ENCODE measurements at regions not wholly inside any gene's neighbourhood (a gene's known extent, or its start where the extent isn't known, plus 50 kb on each side); places are given as distances from the start of the nearest gene placed in this dataset.

- Mint-ChIP-seq H3K4me1 (ENCODE audit: low read depth) (no peaks in the 10 kb centered on the region), H3K27me3 (no peaks in the 10 kb centered on the region), H3K4me3 (no peak overlapping the region), H3K36me3 (ENCODE audit: low read depth) (no peaks in the 10 kb centered on the region), H3K27ac (no peak overlapping the region), H3K9me3 (peaks cover 13% of the 10 kb centered on the region)
- intact Hi-C loops (cut with micrococcal nuclease), result no loop called here
Measured at GRCh38 chr4:35556387-35556786, 687.9 kb downstream of the ARAP2 start.

GRCh38 chr4:35559559-35560365 lies 684.6 kb downstream of the ARAP2 start:
- no peaks in the 10 kb centered on the region for H3K36me3 Mint-ChIP-seq (ENCODE audit: low read depth)
- peaks cover 13% of the 10 kb centered on the region for H3K9me3 Mint-ChIP-seq
- H3K4me1 Mint-ChIP-seq (ENCODE audit: low read depth), result no peaks in the 10 kb centered on the region
- H3K27me3 Mint-ChIP-seq, result no peaks in the 10 kb centered on the region
- H3K27ac Mint-ChIP-seq, result no peak overlapping the region
- intact Hi-C loops (cut with micrococcal nuclease), result no loop called here
- no peak overlapping the region for H3K4me3 Mint-ChIP-seq

GRCh38 chr4:35562861-35563260 lies 681.5 kb downstream of the ARAP2 start:
- Mint-ChIP-seq H3K27me3 (no peaks in the 10 kb centered on the region), H3K9me3 (peaks cover 13% of the 10 kb centered on the region), H3K4me1 (ENCODE audit: low read depth) (no peaks in the 10 kb centered on the region), H3K27ac (no peak overlapping the region), H3K36me3 (ENCODE audit: low read depth) (no peaks in the 10 kb centered on the region), H3K4me3 (no peak overlapping the region)
- intact Hi-C loops (cut with micrococcal nuclease), result no loop called here

- no peaks in the 10 kb centered on the region for H3K9me3 Mint-ChIP-seq
- no peaks in the 10 kb centered on the region for H3K27me3 Mint-ChIP-seq
- no peak overlapping the region for H3K4me3 Mint-ChIP-seq
- H3K4me1 Mint-ChIP-seq (ENCODE audit: low read depth), result no peaks in the 10 kb centered on the region
- intact Hi-C loops (cut with micrococcal nuclease), result no loop called here
- no peak overlapping the region for H3K27ac Mint-ChIP-seq
- no peaks in the 10 kb centered on the region for H3K36me3 Mint-ChIP-seq (ENCODE audit: low read depth)
Measured at GRCh38 chr4:35565640-35566039, 678.7 kb downstream of the ARAP2 start.

- H3K9me3 Mint-ChIP-seq, result peaks cover 9% of the 10 kb centered on the region
- no peaks in the 10 kb centered on the region for H3K27me3 Mint-ChIP-seq
- no peak overlapping the region for H3K27ac Mint-ChIP-seq
- intact Hi-C loops (cut with micrococcal nuclease), result no loop called here
- H3K36me3 Mint-ChIP-seq (ENCODE audit: low read depth), result no peaks in the 10 kb centered on the region
- H3K4me3 Mint-ChIP-seq, result no peak overlapping the region
- no peaks in the 10 kb centered on the region for H3K4me1 Mint-ChIP-seq (ENCODE audit: low read depth)
Measured at GRCh38 chr4:35591035-35591434, 653.3 kb downstream of the ARAP2 start.

GRCh38 chr4:35604252-35604651 lies 640.1 kb downstream of the ARAP2 start:
- H3K27ac Mint-ChIP-seq, result no peak overlapping the region
- intact Hi-C loops (cut with micrococcal nuclease), result no loop called here

GRCh38 chr4:35604724-35605123 lies 639.6 kb downstream of the ARAP2 start:
- no peaks in the 10 kb centered on the region for H3K27me3 Mint-ChIP-seq
- intact Hi-C loops (cut with micrococcal nuclease), result no loop called here
- no peaks in the 10 kb centered on the region for H3K4me1 Mint-ChIP-seq (ENCODE audit: low read depth)
- H3K27ac Mint-ChIP-seq, result no peak overlapping the region
- H3K9me3 Mint-ChIP-seq, result no peaks in the 10 kb centered on the region
- no peaks in the 10 kb centered on the region for H3K36me3 Mint-ChIP-seq (ENCODE audit: low read depth)
- H3K4me3 Mint-ChIP-seq, result no peak overlapping the region

More at GRCh38 chr4:35604252-35604651, 640.1 kb downstream of the ARAP2 start:
- Mint-ChIP-seq H3K36me3 (ENCODE audit: low read depth) (no peaks in the 10 kb centered on the region), H3K4me1 (ENCODE audit: low read depth) (no peaks in the 10 kb centered on the region), H3K27me3 (no peaks in the 10 kb centered on the region), H3K9me3 (no peaks in the 10 kb centered on the region), H3K4me3 (no peak overlapping the region)

- Mint-ChIP-seq H3K4me1 (ENCODE audit: low read depth) (no peaks in the 10 kb centered on the region), H3K4me3 (no peak overlapping the region), H3K36me3 (ENCODE audit: low read depth) (no peaks in the 10 kb centered on the region), H3K27ac (no peak overlapping the region), H3K9me3 (no peaks in the 10 kb centered on the region), H3K27me3 (no peaks in the 10 kb centered on the region)
- intact Hi-C loops (cut with micrococcal nuclease), result no loop called here
Measured at GRCh38 chr4:35608205-35608604, 636.1 kb downstream of the ARAP2 start.

GRCh38 chr4:35614120-35614519 lies 630.2 kb downstream of the ARAP2 start:
- H3K36me3 Mint-ChIP-seq (ENCODE audit: low read depth), result no peaks in the 10 kb centered on the region

GRCh38 chr4:35639929-35640328 lies 604.4 kb downstream of the ARAP2 start:
- Mint-ChIP-seq H3K27ac (no peak overlapping the region), H3K36me3 (ENCODE audit: low read depth) (no peaks in the 10 kb centered on the region), H3K9me3 (peaks cover 11% of the 10 kb centered on the region), H3K4me1 (ENCODE audit: low read depth) (peaks cover 12% of the 10 kb centered on the region), H3K27me3 (no peaks in the 10 kb centered on the region), H3K4me3 (no peak overlapping the region)
- intact Hi-C loops (cut with micrococcal nuclease), result no loop called here

More at GRCh38 chr4:35614120-35614519, 630.2 kb downstream of the ARAP2 start:
- H3K27ac Mint-ChIP-seq, result no peak overlapping the region
- no peaks in the 10 kb centered on the region for H3K4me1 Mint-ChIP-seq (ENCODE audit: low read depth)
- H3K27me3 Mint-ChIP-seq, result no peaks in the 10 kb centered on the region
- H3K4me3 Mint-ChIP-seq, result no peak overlapping the region
- intact Hi-C loops (cut with micrococcal nuclease), result no loop called here
- H3K9me3 Mint-ChIP-seq, result no peaks in the 10 kb centered on the region

GRCh38 chr4:35643661-35644060 lies 600.7 kb downstream of the ARAP2 start:
- H3K9me3 Mint-ChIP-seq, result no peaks in the 10 kb centered on the region
- no peaks in the 10 kb centered on the region for H3K27me3 Mint-ChIP-seq
- no peaks in the 10 kb centered on the region for H3K36me3 Mint-ChIP-seq (ENCODE audit: low read depth)
- no peak overlapping the region for H3K27ac Mint-ChIP-seq
- no peak overlapping the region for H3K4me3 Mint-ChIP-seq
- intact Hi-C loops (cut with micrococcal nuclease), result no loop called here
- H3K4me1 Mint-ChIP-seq (ENCODE audit: low read depth), result peaks cover 17% of the 10 kb centered on the region

GRCh38 chr4:35644591-35644990 lies 599.7 kb downstream of the ARAP2 start:
- Mint-ChIP-seq H3K36me3 (ENCODE audit: low read depth) (no peaks in the 10 kb centered on the region), H3K27ac (no peak overlapping the region), H3K4me3 (no peak overlapping the region), H3K9me3 (no peaks in the 10 kb centered on the region), H3K4me1 (ENCODE audit: low read depth) (peaks cover 22% of the 10 kb centered on the region), H3K27me3 (no peaks in the 10 kb centered on the region)
- intact Hi-C loops (cut with micrococcal nuclease), result no loop called here

- Mint-ChIP-seq H3K36me3 (ENCODE audit: low read depth) (no peaks in the 10 kb centered on the region), H3K27me3 (no peaks in the 10 kb centered on the region), H3K4me3 (no peak overlapping the region), H3K9me3 (no peaks in the 10 kb centered on the region), H3K4me1 (ENCODE audit: low read depth) (peaks cover 22% of the 10 kb centered on the region), H3K27ac (no peak overlapping the region)
- intact Hi-C loops (cut with micrococcal nuclease), result no loop called here
Measured at GRCh38 chr4:35649011-35649410, 595.3 kb downstream of the ARAP2 start.

- Mint-ChIP-seq H3K27ac (no peak overlapping the region), H3K9me3 (no peaks in the 10 kb centered on the region), H3K4me1 (ENCODE audit: low read depth) (peaks cover 16% of the 10 kb centered on the region), H3K4me3 (no peak overlapping the region), H3K36me3 (ENCODE audit: low read depth) (no peaks in the 10 kb centered on the region), H3K27me3 (no peaks in the 10 kb centered on the region)
- intact Hi-C loops (cut with micrococcal nuclease), result no loop called here
Measured at GRCh38 chr4:35649778-35650177, 594.5 kb downstream of the ARAP2 start.

- Mint-ChIP-seq H3K36me3 (ENCODE audit: low read depth) (no peaks in the 10 kb centered on the region), H3K27ac (no peak overlapping the region), H3K4me1 (ENCODE audit: low read depth) (peaks cover 11% of the 10 kb centered on the region), H3K27me3 (no peaks in the 10 kb centered on the region), H3K4me3 (no peak overlapping the region), H3K9me3 (no peaks in the 10 kb centered on the region)
- intact Hi-C loops (cut with micrococcal nuclease), result no loop called here
Measured at GRCh38 chr4:35652197-35652596, 592.1 kb downstream of the ARAP2 start.
